SK-N-SH treated with all-trans-retinoic acid at 6 μM for 48 hours (cell line): ENCODE measurements at regions not wholly inside any gene's neighbourhood (a gene's known extent, or its start where the extent isn't known, plus 50 kb on each side); places are given as distances from the start of the nearest gene placed in this dataset.

ENCODE experiments used
- ARNTL ChIP-seq: fragments of 450-650 bp; formaldehyde crosslinking; IDR thresholded peaks from 2 replicates; pipeline ENCODE4 v1.5.0; 2020; ENCODE audit warnings: low read depth, mild to moderate bottlenecking, moderate library complexity, borderline replicate concordance
- PPARA ChIP-seq: fragments of 250-450 bp; sonication (Bioruptor Pico); IDR thresholded peaks from 2 replicates; pipeline ENCODE4 v1.5.0; 2020; ENCODE audit warnings: mild to moderate bottlenecking, borderline replicate concordance
- RARB ChIP-seq: fragments of 250-450 bp; sonication (Bioruptor Pico); IDR thresholded peaks from 2 replicates; pipeline ENCODE4 v1.8.0; 2021; ENCODE audit warnings: mild to moderate bottlenecking, moderate library complexity
- SNAI2 ChIP-seq: fragments of 250-450 bp; sonication (Bioruptor Pico); IDR thresholded peaks from 2 replicates; pipeline ENCODE4 v1.5.0; 2020; ENCODE audit warnings: mild to moderate bottlenecking, moderate library complexity
- TCF4 ChIP-seq: fragments of 250-450 bp; sonication (Bioruptor Pico); IDR thresholded peaks from 2 replicates; pipeline ENCODE4 v1.8.0; 2021; ENCODE audit warnings: mild to moderate bottlenecking, moderate library complexity, borderline replicate concordance
- TOX ChIP-seq: fragments of 250-450 bp; sonication (Bioruptor Pico); IDR thresholded peaks from 2 replicates; pipeline ENCODE4 v1.8.0; 2021; ENCODE audit warnings: mild to moderate bottlenecking, moderate library complexity, borderline replicate concordance
- ZC3H10 ChIP-seq: fragments of 250-450 bp; sonication (Bioruptor Pico); IDR thresholded peaks from 2 replicates; pipeline ENCODE4 v1.5.1; 2021; ENCODE audit warnings: mild to moderate bottlenecking, moderate library complexity
- ZFP3 ChIP-seq: fragments of 250-450 bp; sonication (Bioruptor Pico); IDR thresholded peaks from 2 replicates; pipeline ENCODE4 v1.5.0; 2020; ENCODE audit warnings: mild to moderate bottlenecking, moderate library complexity
- ZFP30 ChIP-seq: fragments of 450-650 bp; formaldehyde crosslinking; IDR thresholded peaks from 2 replicates; pipeline ENCODE4 v1.5.0; 2022; ENCODE audit warnings: mild to moderate bottlenecking, moderate library complexity
- ZNF70 ChIP-seq: fragments of 450-650 bp; formaldehyde crosslinking; IDR thresholded peaks from 2 replicates; pipeline ENCODE4 v1.5.0; 2020; ENCODE audit warnings: mild to moderate bottlenecking, moderate library complexity
- ZNF8 ChIP-seq: fragments of 450-650 bp; formaldehyde crosslinking; IDR thresholded peaks from 2 replicates; pipeline ENCODE4 v1.5.0; 2020; ENCODE audit warnings: mild to moderate bottlenecking, moderate library complexity
- TF ChIP-seq, protein P1 (sequence below): fragments of 250-450 bp; sonication (Bioruptor Pico); IDR thresholded peaks from 2 replicates; pipeline ENCODE4 v1.8.0; 2020; ENCODE audit warnings: mild to moderate bottlenecking, moderate library complexity, borderline replicate concordance
- TF ChIP-seq, protein P2 (sequence below): fragments of 250-450 bp; sonication (Bioruptor Pico); IDR thresholded peaks from 2 replicates; pipeline ENCODE4 v1.5.1; 2020; ENCODE audit warnings: low read depth, mild to moderate bottlenecking, moderate library complexity
- TF ChIP-seq, protein P3 (sequence below): fragments of 250-450 bp; sonication (Bioruptor Pico); IDR thresholded peaks from 2 replicates; pipeline ENCODE4 v1.8.0; 2021; ENCODE audit warnings: low read depth, mild to moderate bottlenecking, moderate library complexity, borderline replicate concordance

DNA sequence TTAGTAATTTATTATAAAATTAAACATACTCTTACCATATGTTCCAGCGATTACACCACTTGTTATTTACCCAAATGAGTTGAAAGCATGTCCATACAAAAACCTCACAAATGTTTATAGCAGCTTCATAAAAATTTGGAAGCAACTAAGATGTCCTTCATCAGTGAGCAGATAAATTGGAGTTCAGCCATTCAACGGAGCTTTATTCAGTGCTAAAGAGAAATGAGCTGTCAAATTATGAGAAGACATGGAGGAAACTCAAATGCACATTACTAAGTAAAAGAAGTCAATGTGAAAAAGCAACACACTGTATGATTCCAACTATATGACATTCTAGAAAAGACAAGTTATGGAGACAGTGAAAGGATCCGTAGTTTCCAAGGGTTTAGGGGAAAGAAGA, 606.7 kb upstream of the TMPRSS15 start:
- TF ChIP-seq RARB (CRISPR knock-in tag) (no peak), SNAI2 (CRISPR knock-in tag) (no peak), ZC3H10 (CRISPR knock-in tag) (no peak), ZFP30 (CRISPR knock-in tag) (no peak), ZNF70 (no peak), ZNF8 (no peak), ZFP3 (no peak), TCF4 (CRISPR knock-in tag) (no peak), TOX (no peak), PPARA (no peak), ARNTL (CRISPR knock-in tag) (no peak)
- TF ChIP-seq, protein P1, sequence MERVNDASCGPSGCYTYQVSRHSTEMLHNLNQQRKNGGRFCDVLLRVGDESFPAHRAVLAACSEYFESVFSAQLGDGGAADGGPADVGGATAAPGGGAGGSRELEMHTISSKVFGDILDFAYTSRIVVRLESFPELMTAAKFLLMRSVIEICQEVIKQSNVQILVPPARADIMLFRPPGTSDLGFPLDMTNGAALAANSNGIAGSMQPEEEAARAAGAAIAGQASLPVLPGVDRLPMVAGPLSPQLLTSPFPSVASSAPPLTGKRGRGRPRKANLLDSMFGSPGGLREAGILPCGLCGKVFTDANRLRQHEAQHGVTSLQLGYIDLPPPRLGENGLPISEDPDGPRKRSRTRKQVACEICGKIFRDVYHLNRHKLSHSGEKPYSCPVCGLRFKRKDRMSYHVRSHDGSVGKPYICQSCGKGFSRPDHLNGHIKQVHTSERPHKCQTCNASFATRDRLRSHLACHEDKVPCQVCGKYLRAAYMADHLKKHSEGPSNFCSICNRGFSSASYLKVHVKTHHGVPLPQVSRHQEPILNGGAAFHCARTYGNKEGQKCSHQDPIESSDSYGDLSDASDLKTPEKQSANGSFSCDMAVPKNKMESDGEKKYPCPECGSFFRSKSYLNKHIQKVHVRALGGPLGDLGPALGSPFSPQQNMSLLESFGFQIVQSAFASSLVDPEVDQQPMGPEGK: no peak
- TF ChIP-seq, protein P2, sequence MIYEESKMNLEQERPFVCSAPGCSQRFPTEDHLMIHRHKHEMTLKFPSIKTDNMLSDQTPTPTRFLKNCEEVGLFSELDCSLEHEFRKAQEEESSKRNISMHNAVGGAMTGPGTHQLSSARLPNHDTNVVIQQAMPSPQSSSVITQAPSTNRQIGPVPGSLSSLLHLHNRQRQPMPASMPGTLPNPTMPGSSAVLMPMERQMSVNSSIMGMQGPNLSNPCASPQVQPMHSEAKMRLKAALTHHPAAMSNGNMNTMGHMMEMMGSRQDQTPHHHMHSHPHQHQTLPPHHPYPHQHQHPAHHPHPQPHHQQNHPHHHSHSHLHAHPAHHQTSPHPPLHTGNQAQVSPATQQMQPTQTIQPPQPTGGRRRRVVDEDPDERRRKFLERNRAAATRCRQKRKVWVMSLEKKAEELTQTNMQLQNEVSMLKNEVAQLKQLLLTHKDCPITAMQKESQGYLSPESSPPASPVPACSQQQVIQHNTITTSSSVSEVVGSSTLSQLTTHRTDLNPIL: no peak
- TF ChIP-seq, protein P3, sequence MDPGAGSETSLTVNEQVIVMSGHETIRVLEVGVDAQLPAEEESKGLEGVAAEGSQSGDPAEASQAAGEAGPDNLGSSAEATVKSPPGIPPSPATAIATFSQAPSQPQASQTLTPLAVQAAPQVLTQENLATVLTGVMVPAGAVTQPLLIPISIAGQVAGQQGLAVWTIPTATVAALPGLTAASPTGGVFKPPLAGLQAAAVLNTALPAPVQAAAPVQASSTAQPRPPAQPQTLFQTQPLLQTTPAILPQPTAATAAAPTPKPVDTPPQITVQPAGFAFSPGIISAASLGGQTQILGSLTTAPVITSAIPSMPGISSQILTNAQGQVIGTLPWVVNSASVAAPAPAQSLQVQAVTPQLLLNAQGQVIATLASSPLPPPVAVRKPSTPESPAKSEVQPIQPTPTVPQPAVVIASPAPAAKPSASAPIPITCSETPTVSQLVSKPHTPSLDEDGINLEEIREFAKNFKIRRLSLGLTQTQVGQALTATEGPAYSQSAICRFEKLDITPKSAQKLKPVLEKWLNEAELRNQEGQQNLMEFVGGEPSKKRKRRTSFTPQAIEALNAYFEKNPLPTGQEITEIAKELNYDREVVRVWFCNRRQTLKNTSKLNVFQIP (CRISPR knock-in tag): no peak
